ENCODE measurements at regions not wholly inside any gene's neighbourhood (a gene's known extent, or its start where the extent isn't known, plus 50 kb on each side); places are given as distances from the start of the nearest gene placed in this dataset.

GRCh38 chr5:82817897-82818676 is 259.1 kb downstream of the TMEM167A start:
- H3K27ac ChIP-seq (ENCODE audit: low read length): no peak overlapping the region
- in situ Hi-C loops (cut with HindIII; ENCODE audit: low pct_unique_long_range_greater_than_20kb, low sequenced_read_pairs) (no loop called here), intact Hi-C loops (cut with micrococcal nuclease; ENCODE audit: unreplicated experiment) (no loop called here)
- H3K4me3 ChIP-seq (ENCODE audit: low read depth in 2 of 2, low read length in 2 of 2): no peak overlapping the region
- ATAC-seq (no peak), DNase-seq (ENCODE audit: low read depth, low spot score) (no peak)
- TF ChIP-seq, protein P1, sequence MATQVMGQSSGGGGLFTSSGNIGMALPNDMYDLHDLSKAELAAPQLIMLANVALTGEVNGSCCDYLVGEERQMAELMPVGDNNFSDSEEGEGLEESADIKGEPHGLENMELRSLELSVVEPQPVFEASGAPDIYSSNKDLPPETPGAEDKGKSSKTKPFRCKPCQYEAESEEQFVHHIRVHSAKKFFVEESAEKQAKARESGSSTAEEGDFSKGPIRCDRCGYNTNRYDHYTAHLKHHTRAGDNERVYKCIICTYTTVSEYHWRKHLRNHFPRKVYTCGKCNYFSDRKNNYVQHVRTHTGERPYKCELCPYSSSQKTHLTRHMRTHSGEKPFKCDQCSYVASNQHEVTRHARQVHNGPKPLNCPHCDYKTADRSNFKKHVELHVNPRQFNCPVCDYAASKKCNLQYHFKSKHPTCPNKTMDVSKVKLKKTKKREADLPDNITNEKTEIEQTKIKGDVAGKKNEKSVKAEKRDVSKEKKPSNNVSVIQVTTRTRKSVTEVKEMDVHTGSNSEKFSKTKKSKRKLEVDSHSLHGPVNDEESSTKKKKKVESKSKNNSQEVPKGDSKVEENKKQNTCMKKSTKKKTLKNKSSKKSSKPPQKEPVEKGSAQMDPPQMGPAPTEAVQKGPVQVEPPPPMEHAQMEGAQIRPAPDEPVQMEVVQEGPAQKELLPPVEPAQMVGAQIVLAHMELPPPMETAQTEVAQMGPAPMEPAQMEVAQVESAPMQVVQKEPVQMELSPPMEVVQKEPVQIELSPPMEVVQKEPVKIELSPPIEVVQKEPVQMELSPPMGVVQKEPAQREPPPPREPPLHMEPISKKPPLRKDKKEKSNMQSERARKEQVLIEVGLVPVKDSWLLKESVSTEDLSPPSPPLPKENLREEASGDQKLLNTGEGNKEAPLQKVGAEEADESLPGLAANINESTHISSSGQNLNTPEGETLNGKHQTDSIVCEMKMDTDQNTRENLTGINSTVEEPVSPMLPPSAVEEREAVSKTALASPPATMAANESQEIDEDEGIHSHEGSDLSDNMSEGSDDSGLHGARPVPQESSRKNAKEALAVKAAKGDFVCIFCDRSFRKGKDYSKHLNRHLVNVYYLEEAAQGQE (IDR thresholded peaks at IDR 0.05; ENCODE audit: insufficient read depth in 1 of 2, low read depth in 2 of 2, low read length in 1 of 2): no peak
- TF ChIP-seq, protein P2, sequence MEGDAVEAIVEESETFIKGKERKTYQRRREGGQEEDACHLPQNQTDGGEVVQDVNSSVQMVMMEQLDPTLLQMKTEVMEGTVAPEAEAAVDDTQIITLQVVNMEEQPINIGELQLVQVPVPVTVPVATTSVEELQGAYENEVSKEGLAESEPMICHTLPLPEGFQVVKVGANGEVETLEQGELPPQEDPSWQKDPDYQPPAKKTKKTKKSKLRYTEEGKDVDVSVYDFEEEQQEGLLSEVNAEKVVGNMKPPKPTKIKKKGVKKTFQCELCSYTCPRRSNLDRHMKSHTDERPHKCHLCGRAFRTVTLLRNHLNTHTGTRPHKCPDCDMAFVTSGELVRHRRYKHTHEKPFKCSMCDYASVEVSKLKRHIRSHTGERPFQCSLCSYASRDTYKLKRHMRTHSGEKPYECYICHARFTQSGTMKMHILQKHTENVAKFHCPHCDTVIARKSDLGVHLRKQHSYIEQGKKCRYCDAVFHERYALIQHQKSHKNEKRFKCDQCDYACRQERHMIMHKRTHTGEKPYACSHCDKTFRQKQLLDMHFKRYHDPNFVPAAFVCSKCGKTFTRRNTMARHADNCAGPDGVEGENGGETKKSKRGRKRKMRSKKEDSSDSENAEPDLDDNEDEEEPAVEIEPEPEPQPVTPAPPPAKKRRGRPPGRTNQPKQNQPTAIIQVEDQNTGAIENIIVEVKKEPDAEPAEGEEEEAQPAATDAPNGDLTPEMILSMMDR (IDR thresholded peaks at IDR 0.05): no peak
- TF ChIP-seq TCF7L2 (IDR thresholded peaks at IDR 0.05; ENCODE audit: low read depth, low read length) (no peak), SIN3A (IDR thresholded peaks at IDR 0.05; ENCODE audit: borderline replicate concordance, insufficient read depth, low read depth, low read length) (no peak), POLR2AphosphoS5 (IDR thresholded peaks at IDR 0.05; ENCODE audit: low read depth, low read length) (no peak)
- ChIA-PET CTCF (no interaction called here), POLR2A (no interaction called here)
- no peaks in the 10 kb centered on the region for H3K4me1 ChIP-seq (ENCODE audit: control insufficient read depth, insufficient read depth, low read length)
- no peaks in the 10 kb centered on the region for H3K27me3 ChIP-seq (ENCODE audit: control insufficient read depth, insufficient read depth, low read length)
- no peaks in the 10 kb centered on the region for H3K36me3 ChIP-seq (ENCODE audit: control insufficient read depth, insufficient read depth, low read length)
- no peaks in the 10 kb centered on the region for H3K9me3 ChIP-seq (ENCODE audit: control insufficient read depth, insufficient read depth, low read depth, low read length)
- no TSS peak for BruUV-seq (replicated peaks)

DNA sequence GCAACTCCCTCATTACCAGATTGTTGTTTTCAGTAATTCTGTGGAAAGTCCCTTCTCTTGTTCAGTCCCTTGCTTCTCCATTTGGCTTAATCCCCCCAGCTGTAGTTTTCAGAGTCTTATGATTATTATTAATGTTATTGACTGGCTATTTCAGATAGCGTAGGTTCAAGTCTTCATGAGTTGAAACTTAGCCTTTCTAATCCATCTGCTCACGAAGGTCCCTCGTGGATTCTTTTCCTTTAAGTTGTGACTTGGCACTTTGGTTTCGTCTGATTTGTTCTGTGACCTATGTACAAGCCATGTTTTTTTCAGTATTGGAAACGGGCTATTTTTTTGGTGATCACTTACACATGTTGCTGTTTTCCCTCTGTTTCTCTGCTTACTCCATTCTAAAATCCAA is 260.3 kb downstream of the TMEM167A start:
- H3K4me3 ChIP-seq (ENCODE audit: low read depth in 2 of 2, low read length in 2 of 2): no peak overlapping the region
- intact Hi-C loops (cut with micrococcal nuclease; ENCODE audit: unreplicated experiment) (no loop called here), in situ Hi-C loops (cut with HindIII; ENCODE audit: low pct_unique_long_range_greater_than_20kb, low sequenced_read_pairs) (no loop called here)
- ATAC-seq (no peak), DNase-seq (ENCODE audit: low read depth, low spot score) (no peak)
- BruUV-seq (replicated peaks): no TSS peak
- H3K27me3 ChIP-seq (ENCODE audit: control insufficient read depth, insufficient read depth, low read length): no peaks in the 10 kb centered on the region
- ChIA-PET POLR2A (no interaction called here), CTCF (no interaction called here)
- no peaks in the 10 kb centered on the region for H3K36me3 ChIP-seq (ENCODE audit: control insufficient read depth, insufficient read depth, low read length)
- H3K27ac ChIP-seq (ENCODE audit: low read length): no peak overlapping the region
- no peaks in the 10 kb centered on the region for H3K4me1 ChIP-seq (ENCODE audit: control insufficient read depth, insufficient read depth, low read length)
- no peak for TF ChIP-seq TCF7L2 (IDR thresholded peaks at IDR 0.05; ENCODE audit: low read depth, low read length)
- TF ChIP-seq, protein P2 (IDR thresholded peaks at IDR 0.05): no peak
- TF ChIP-seq SIN3A (IDR thresholded peaks at IDR 0.05; ENCODE audit: borderline replicate concordance, insufficient read depth, low read depth, low read length): no peak
- TF ChIP-seq, protein P1 (IDR thresholded peaks at IDR 0.05; ENCODE audit: insufficient read depth in 1 of 2, low read depth in 2 of 2, low read length in 1 of 2): no peak
- no peak for TF ChIP-seq POLR2AphosphoS5 (IDR thresholded peaks at IDR 0.05; ENCODE audit: low read depth, low read length)
- no peaks in the 10 kb centered on the region for H3K9me3 ChIP-seq (ENCODE audit: control insufficient read depth, insufficient read depth, low read depth, low read length)
